8988T (cell line): ENCODE measurements at regions not wholly inside any gene's neighbourhood (a gene's known extent, or its start where the extent isn't known, plus 50 kb on each side); places are given as distances from the start of the nearest gene placed in this dataset.

Experiments used
- DNase-seq: peaks from one replicate; pipeline ENCODE4 v3.0.0; 2011

GRCh38 chr17:12538003-12538402 is 127.7 kb upstream of the MYOCD start:
- no peak for DNase-seq

- DNase-seq: peak; percentile 15
Measured at GRCh38 chr17:12545877-12546513, 119.7 kb upstream of the MYOCD start.

- DNase-seq: no peak
Measured at GRCh38 chr17:12546983-12547382, 118.7 kb upstream of the MYOCD start.

GRCh38 chr17:12547831-12548230 is 117.9 kb upstream of the MYOCD start:
- DNase-seq: no peak

GRCh38 chr17:12548558-12548957 is 117.1 kb upstream of the MYOCD start:
- DNase-seq: no peak

- DNase-seq: no peak
Measured at GRCh38 chr17:12549499-12550041, 116.1 kb upstream of the MYOCD start.

GRCh38 chr17:12553625-12554024 is 112.1 kb upstream of the MYOCD start:
- DNase-seq: no peak

- no peak for DNase-seq
Measured at GRCh38 chr17:12554251-12554650, 111.4 kb upstream of the MYOCD start.

GRCh38 chr17:12566291-12566690 is 99.4 kb upstream of the MYOCD start:
- DNase-seq: no peak

- DNase-seq: no peak
Measured at GRCh38 chr17:12567077-12568053, 98.3 kb upstream of the MYOCD start.

GRCh38 chr17:12568358-12569251 is 97.1 kb upstream of the MYOCD start:
- DNase-seq: no peak

GRCh38 chr17:12571606-12572005 is 94.1 kb upstream of the MYOCD start:
- no peak for DNase-seq

GRCh38 chr17:12574525-12574924 is 91.2 kb upstream of the MYOCD start:
- DNase-seq: no peak

GRCh38 chr17:12575641-12576040 is 90.0 kb upstream of the MYOCD start:
- no peak for DNase-seq

- no peak for DNase-seq
Measured at GRCh38 chr17:12579288-12579687, 86.4 kb upstream of the MYOCD start.

- DNase-seq: no peak
Measured at GRCh38 chr17:12580640-12581039, 85.0 kb upstream of the MYOCD start.

GRCh38 chr17:12584727-12585126 is 81.0 kb upstream of the MYOCD start:
- DNase-seq: no peak

GRCh38 chr17:12588531-12588930 is 77.2 kb upstream of the MYOCD start:
- no peak for DNase-seq

- no peak for DNase-seq
Measured at GRCh38 chr17:12590417-12590816, 75.3 kb upstream of the MYOCD start.

GRCh38 chr17:12591021-12591735 is 74.5 kb upstream of the MYOCD start:
- DNase-seq: no peak

GRCh38 chr17:12592941-12593340 is 72.7 kb upstream of the MYOCD start:
- DNase-seq: no peak

GRCh38 chr17:12596961-12597360 is 68.7 kb upstream of the MYOCD start:
- DNase-seq: no peak
